ENCODE measurements at regions not wholly inside any gene's neighbourhood (a gene's known extent, or its start where the extent isn't known, plus 50 kb on each side); places are given as distances from the start of the nearest gene placed in this dataset.

- TF ChIP-seq POLR2AphosphoS5 (IDR thresholded peaks at IDR 0.05) = no peak
- TF ChIP-seq CTCF (IDR thresholded peaks at IDR 0.05) = no peak
These were observed 90.0 kb upstream of the LINC01488 start for GRCh38 chr11:69391192-69392103.

Measured in esophagus muscularis mucosa (tissue), 3 donors.